Ishikawa (cell line): ENCODE measurements at regions not wholly inside any gene's neighbourhood (a gene's known extent, or its start where the extent isn't known, plus 50 kb on each side); places are given as distances from the start of the nearest gene placed in this dataset.

Experiments
- CEBPB ChIP-seq: IDR thresholded peaks from 2 replicates; pipeline ENCODE4 v1.6.1; 2012
- CREB1 ChIP-seq: IDR thresholded peaks from 2 replicates; pipeline ENCODE4 v1.6.1; 2012; ENCODE audit warnings: low read depth
- EGR1 ChIP-seq: IDR thresholded peaks from 2 replicates; pipeline ENCODE4 v1.6.1; 2012
- EP300 ChIP-seq: IDR thresholded peaks from 2 replicates; pipeline ENCODE4 v1.6.1; 2012; ENCODE audit warnings: borderline replicate concordance
- FOXM1 ChIP-seq: IDR thresholded peaks from 2 replicates; pipeline ENCODE4 v1.6.1; 2012; ENCODE audit warnings: low read depth, borderline replicate concordance
- RAD21 ChIP-seq: IDR thresholded peaks from 2 replicates; pipeline ENCODE4 v1.6.1; 2012; ENCODE audit warnings: low read depth
- TAF1 ChIP-seq: IDR thresholded peaks from 2 replicates; pipeline ENCODE4 v1.6.1; 2012; ENCODE audit warnings: low read depth, mild to moderate bottlenecking
- TCF12 ChIP-seq: IDR thresholded peaks from 2 replicates; pipeline ENCODE4 v1.6.1; 2012; ENCODE audit warnings: low read depth
- TEAD4 ChIP-seq: IDR thresholded peaks from 2 replicates; pipeline ENCODE4 v1.6.1; 2012
- YY1 ChIP-seq: IDR thresholded peaks from 2 replicates; pipeline ENCODE4 v1.6.1; 2012; ENCODE audit warnings: low read depth
- TF ChIP-seq, protein P1 (sequence below): IDR thresholded peaks from 2 replicates; pipeline ENCODE4 v1.6.1; 2012; ENCODE audit warnings: low read depth, mild to moderate bottlenecking
- TF ChIP-seq, protein P2 (sequence below): IDR thresholded peaks from 2 replicates; pipeline ENCODE4 v1.6.1; 2012
- TF ChIP-seq, protein P3 (sequence below): IDR thresholded peaks from 2 replicates; pipeline ENCODE4 v1.6.1; 2012

DNA sequence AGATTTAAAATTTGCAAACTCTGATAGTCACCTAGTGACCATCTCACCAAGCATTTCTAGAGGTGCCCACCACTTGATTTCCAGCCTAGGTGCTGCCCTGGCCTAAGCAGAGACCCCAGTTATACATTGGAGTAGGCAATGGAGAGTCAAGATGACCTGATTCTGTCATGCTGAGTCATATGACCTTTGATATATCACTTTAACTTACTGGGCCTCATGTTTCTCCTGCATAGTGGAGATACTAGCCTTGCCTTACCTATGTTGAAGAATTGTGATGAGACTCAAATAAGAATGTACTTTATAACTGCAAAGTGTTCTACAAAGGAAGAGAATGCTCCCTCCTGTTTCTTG is 75.5 kb upstream of the XCR1 start:
- TF ChIP-seq TAF1: no peak
- no peak for TF ChIP-seq RAD21
- no peak for TF ChIP-seq TEAD4
- TF ChIP-seq EGR1: no peak
- TF ChIP-seq, protein P1, sequence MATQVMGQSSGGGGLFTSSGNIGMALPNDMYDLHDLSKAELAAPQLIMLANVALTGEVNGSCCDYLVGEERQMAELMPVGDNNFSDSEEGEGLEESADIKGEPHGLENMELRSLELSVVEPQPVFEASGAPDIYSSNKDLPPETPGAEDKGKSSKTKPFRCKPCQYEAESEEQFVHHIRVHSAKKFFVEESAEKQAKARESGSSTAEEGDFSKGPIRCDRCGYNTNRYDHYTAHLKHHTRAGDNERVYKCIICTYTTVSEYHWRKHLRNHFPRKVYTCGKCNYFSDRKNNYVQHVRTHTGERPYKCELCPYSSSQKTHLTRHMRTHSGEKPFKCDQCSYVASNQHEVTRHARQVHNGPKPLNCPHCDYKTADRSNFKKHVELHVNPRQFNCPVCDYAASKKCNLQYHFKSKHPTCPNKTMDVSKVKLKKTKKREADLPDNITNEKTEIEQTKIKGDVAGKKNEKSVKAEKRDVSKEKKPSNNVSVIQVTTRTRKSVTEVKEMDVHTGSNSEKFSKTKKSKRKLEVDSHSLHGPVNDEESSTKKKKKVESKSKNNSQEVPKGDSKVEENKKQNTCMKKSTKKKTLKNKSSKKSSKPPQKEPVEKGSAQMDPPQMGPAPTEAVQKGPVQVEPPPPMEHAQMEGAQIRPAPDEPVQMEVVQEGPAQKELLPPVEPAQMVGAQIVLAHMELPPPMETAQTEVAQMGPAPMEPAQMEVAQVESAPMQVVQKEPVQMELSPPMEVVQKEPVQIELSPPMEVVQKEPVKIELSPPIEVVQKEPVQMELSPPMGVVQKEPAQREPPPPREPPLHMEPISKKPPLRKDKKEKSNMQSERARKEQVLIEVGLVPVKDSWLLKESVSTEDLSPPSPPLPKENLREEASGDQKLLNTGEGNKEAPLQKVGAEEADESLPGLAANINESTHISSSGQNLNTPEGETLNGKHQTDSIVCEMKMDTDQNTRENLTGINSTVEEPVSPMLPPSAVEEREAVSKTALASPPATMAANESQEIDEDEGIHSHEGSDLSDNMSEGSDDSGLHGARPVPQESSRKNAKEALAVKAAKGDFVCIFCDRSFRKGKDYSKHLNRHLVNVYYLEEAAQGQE: no peak
- TF ChIP-seq CEBPB: no peak
- TF ChIP-seq YY1: no peak
- TF ChIP-seq CREB1: no peak
- TF ChIP-seq EP300: no peak
- no peak for TF ChIP-seq FOXM1
- no peak for TF ChIP-seq TCF12
- TF ChIP-seq, protein P2, sequence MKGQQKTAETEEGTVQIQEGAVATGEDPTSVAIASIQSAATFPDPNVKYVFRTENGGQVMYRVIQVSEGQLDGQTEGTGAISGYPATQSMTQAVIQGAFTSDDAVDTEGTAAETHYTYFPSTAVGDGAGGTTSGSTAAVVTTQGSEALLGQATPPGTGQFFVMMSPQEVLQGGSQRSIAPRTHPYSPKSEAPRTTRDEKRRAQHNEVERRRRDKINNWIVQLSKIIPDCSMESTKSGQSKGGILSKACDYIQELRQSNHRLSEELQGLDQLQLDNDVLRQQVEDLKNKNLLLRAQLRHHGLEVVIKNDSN: no peak
- TF ChIP-seq, protein P3, sequence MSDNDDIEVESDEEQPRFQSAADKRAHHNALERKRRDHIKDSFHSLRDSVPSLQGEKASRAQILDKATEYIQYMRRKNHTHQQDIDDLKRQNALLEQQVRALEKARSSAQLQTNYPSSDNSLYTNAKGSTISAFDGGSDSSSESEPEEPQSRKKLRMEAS: no peak
